GM21529 (cell line): ENCODE measurements at regions not wholly inside any gene's neighbourhood (a gene's known extent, or its start where the extent isn't known, plus 50 kb on each side); places are given as distances from the start of the nearest gene placed in this dataset.
A peak's percentile ranks its signal among the peaks of the same experiment; 100 is the strongest.
"Not testable (repeated sequence)": the region's sequence is repeated elsewhere in the genome, so short reads cannot be mapped to it uniquely, and the experiment has no call there.

ENCODE experiments used
- ATAC-seq: cut with Tn5 transposase; IDR thresholded peaks from one replicate; pipeline ENCODE4 v1.9.1; 2021; ENCODE audit not compliant: unreplicated experiment

GRCh38 chr9:66764799-66765493 lies 135.6 kb upstream of the ZNF658 start:
- peak; percentile 99 for ATAC-seq

GRCh38 chr9:66765531-66765930 lies 135.0 kb upstream of the ZNF658 start:
- not testable (repeated sequence) for ATAC-seq

GRCh38 chr9:66771504-66771903 lies 129.0 kb upstream of the ZNF658 start:
- ATAC-seq: not testable (repeated sequence)

- ATAC-seq: not testable (repeated sequence)
These were observed 125.9 kb upstream of the ZNF658 start for GRCh38 chr9:66774618-66775017.

- not testable (repeated sequence) for ATAC-seq
These were observed 120.4 kb upstream of the ZNF658 start for GRCh38 chr9:66779944-66780661.

GRCh38 chr9:66781240-66781639 lies 119.3 kb upstream of the ZNF658 start:
- ATAC-seq: not testable (repeated sequence)

GRCh38 chr9:66782010-66782409 lies 118.5 kb upstream of the ZNF658 start:
- ATAC-seq: not testable (repeated sequence)

GRCh38 chr9:66785603-66786002 lies 114.9 kb upstream of the ZNF658 start:
- not testable (repeated sequence) for ATAC-seq

- ATAC-seq: not testable (repeated sequence)
These were observed 109.3 kb upstream of the ZNF658 start for GRCh38 chr9:66791092-66791750.

- ATAC-seq: not testable (repeated sequence)
These were observed 105.8 kb upstream of the ZNF658 start for GRCh38 chr9:66794769-66795168.

- not testable (repeated sequence) for ATAC-seq
These were observed 104.6 kb upstream of the ZNF658 start for GRCh38 chr9:66795723-66796503.

GRCh38 chr9:66797905-66798616 lies 102.5 kb upstream of the ZNF658 start:
- ATAC-seq: not testable (repeated sequence)

- not testable (repeated sequence) for ATAC-seq
These were observed 96.9 kb upstream of the ZNF658 start for GRCh38 chr9:66803619-66804018.

GRCh38 chr9:66810247-66810646 lies 90.3 kb upstream of the ZNF658 start:
- not testable (repeated sequence) for ATAC-seq

- ATAC-seq: not testable (repeated sequence)
These were observed 88.2 kb upstream of the ZNF658 start for GRCh38 chr9:66812367-66812766.

- ATAC-seq: not testable (repeated sequence)
These were observed 87.6 kb upstream of the ZNF658 start for GRCh38 chr9:66812967-66813366.

- not testable (repeated sequence) for ATAC-seq
These were observed 86.5 kb upstream of the ZNF658 start for GRCh38 chr9:66814038-66814437.

GRCh38 chr9:66819510-66819909 lies 81.0 kb upstream of the ZNF658 start:
- ATAC-seq: not testable (repeated sequence)

GRCh38 chr9:66820014-66820660 lies 80.4 kb upstream of the ZNF658 start:
- ATAC-seq: not testable (repeated sequence)

GRCh38 chr9:66824169-66824568 lies 76.4 kb upstream of the ZNF658 start:
- not testable (repeated sequence) for ATAC-seq
